ENCODE measurements at regions not wholly inside any gene's neighbourhood (a gene's known extent, or its start where the extent isn't known, plus 50 kb on each side); places are given as distances from the start of the nearest gene placed in this dataset.

DNA sequence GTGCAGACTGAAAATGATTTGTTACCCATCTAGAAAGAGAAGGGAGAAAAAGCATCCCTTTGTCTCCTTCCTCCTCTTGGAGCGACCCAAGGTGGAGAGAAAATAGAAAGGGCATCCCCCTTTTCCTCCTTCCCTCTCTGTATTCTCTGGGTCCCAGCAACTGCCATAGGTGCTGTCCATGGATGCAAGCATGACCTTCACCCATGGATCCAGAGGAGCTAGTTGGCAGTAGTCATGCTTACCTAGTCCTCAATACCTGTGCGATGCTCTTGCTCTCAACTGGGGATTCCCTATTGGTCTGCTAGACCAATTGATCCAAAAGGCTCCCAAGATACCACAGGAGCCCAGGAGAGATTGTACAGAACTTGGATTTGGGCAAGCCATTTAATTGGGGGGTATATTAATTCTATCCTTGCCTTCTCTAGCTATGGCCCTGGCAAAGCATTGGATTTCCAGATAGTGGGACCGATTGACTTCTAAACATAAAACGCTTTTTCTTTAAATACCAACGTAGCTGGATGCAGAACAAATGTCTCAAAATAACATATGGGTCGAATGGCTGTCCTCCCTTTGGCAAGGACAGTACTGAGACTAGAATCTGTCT lies 547.8 kb upstream of the IGFBP3 start:
- FAIRE-seq = peak; percentile 13
- DNase-seq (ENCODE audit: low spot score) = no peak

GRCh38 chr7:46463170-46463569 lies 542.1 kb upstream of the IGFBP3 start:
- no peak for FAIRE-seq

GRCh38 chr7:46461334-46461777 lies 540.3 kb upstream of the IGFBP3 start:
- FAIRE-seq = no peak

More at GRCh38 chr7:46463170-46463569, 542.1 kb upstream of the IGFBP3 start:
- DNase-seq (ENCODE audit: low spot score) = no peak

GRCh38 chr7:46459942-46460341 lies 538.9 kb upstream of the IGFBP3 start:
- DNase-seq (ENCODE audit: low spot score) (no peak), FAIRE-seq (no peak)

More at GRCh38 chr7:46461334-46461777, 540.3 kb upstream of the IGFBP3 start:
- no peak for DNase-seq (ENCODE audit: low spot score)

DNA sequence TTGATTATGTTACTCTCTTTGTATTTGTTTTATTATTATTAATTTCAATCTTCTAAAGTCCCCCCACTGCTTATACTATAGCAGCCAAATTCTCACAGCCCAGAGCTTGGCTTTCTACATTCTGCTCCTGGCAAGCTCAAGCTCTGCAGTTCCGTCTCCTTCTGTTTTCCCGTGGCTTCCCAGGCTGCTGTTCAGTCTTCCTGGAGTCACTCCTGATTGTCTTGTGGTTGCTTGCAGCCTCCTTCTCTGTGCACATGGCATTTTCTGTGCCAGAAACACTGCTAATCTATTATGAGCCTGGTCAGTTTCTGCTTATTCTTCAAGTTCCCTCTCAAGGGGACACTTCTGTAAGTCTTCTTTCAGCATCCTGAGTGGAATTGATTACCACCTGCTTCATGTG lies 533.7 kb upstream of the IGFBP3 start:
- no peak for FAIRE-seq

DNA sequence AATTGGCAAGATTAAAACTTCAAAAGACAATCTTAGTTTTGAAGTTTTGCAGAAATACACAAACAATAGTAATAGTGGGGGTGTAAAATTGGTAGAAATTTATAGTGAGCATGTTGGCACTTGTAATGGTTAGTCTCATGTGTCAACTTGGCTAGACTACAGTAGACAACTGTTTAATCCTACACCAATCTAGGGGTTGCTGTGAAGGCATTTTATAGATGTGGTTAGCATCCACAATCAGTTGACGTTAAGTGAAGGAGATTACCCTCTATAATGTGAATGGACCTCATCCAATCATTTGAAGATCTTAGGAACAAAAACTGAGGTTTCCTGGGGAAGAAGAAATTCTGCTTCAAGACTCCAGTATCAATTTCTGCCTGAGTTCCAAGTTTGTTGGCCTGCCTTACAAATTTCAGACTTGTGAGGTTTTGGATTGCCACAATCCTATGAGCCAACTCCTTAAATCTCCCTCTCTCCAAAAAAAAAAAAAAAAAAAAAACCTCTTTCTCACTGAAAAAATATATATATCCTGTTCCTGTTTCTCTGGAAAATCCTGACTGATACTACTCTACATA lies 531.6 kb upstream of the IGFBP3 start:
- no peak for DNase-seq (ENCODE audit: low spot score)
- no peak for FAIRE-seq

More for the DNA sequence above, 533.7 kb upstream of the IGFBP3 start:
- no peak for DNase-seq (ENCODE audit: low spot score)

GRCh38 chr7:46451846-46452245 lies 530.8 kb upstream of the IGFBP3 start:
- DNase-seq (ENCODE audit: low spot score) (no peak), FAIRE-seq (no peak)

- FAIRE-seq (no peak), DNase-seq (ENCODE audit: low spot score) (no peak)
Observed at GRCh38 chr7:46450886-46451285, 529.8 kb upstream of the IGFBP3 start.

DNA sequence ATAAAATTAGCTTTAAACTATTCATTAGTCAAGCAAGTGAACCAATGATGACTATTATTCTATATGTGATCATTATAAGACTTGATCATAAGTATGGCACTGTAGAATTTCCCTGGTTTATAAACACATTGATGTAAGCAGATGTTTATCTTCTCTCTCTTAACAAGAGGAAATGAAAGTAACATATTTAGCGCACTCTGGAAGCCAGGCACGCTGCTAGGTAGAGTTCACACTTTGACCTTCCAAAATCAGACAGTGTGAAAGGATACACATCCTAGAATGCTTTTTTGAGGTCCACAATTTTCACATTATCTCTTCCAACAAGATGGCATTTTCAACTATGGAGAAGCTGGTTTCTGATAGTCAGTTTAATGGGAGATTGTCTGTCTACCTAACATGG lies 529.4 kb upstream of the IGFBP3 start:
- DNase-seq (ENCODE audit: low spot score) (no peak), FAIRE-seq (no peak)

DNA sequence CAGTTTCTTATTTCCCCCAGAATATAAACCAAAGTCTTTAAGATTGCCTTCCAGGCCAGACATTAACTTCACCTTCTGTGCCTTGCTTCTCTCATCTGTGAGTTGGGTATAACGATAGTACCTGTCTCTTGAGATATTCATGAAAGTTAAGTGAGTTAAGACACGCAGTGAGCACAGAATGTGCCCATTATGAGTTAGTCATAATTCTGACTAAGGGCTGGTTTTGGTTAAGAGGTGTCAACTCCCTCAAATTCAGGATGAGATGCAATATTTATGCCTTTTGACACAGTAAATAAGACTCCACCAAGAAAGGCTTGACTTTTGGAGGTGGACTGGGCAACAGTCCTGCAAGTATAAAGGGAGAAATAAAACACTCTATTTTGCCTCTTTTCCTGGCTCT lies 528.7 kb upstream of the IGFBP3 start:
- FAIRE-seq = peak; percentile 23

GRCh38 chr7:46448478-46448877 lies 527.4 kb upstream of the IGFBP3 start:
- FAIRE-seq (no peak), DNase-seq (ENCODE audit: low spot score) (no peak)

More for the DNA sequence above, 528.7 kb upstream of the IGFBP3 start:
- DNase-seq (ENCODE audit: low spot score) = no peak

DNA sequence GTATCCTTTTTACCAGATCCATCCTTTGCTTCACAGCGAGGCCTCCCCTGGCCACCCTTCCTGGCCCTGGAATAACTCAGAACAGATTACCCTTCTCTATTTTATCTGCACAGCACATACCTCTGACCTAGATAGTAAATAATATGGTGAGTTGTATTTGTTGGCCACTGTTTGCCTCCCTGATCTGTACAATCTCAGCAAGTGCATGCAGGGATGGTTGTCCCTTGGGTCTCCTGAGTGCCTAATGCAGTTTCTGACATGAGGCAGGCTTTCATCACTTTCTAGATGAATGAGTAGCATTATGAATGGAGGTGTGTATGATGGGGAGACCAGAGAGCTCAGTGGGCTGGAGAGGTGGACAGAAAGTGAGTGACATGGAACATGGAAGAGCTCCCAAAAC lies 525.1 kb upstream of the IGFBP3 start:
- DNase-seq (ENCODE audit: low spot score) (no peak), FAIRE-seq (no peak)

DNA sequence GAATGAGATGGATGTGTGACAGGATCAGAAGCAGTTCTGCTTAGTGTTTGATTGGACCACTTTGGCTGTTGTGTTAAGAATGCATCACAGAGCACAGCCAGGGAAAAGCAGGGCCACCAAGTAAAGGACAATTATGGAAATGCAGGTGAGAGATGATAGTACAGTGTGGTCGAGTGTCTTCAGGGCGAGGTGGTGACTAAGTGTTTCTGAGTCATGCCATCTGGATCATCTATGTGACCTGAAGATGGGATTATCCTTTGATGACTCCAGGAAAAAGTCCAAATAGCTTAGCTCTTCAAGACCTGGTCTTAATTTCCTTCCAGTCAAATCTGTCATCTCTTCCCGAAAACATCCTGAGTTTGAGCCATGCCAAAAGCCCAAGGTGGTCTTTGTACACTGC lies 523.2 kb upstream of the IGFBP3 start:
- peak; percentile 89 for FAIRE-seq
- peak; percentile 49 for DNase-seq (ENCODE audit: low spot score)

GRCh38 chr7:46440186-46440585 lies 519.1 kb upstream of the IGFBP3 start:
- FAIRE-seq = no peak
- DNase-seq (ENCODE audit: low spot score) = no peak

GRCh38 chr7:46432708-46433107 lies 511.6 kb upstream of the IGFBP3 start:
- no peak for DNase-seq (ENCODE audit: low spot score)
- FAIRE-seq = no peak

- DNase-seq (ENCODE audit: low spot score) (no peak), FAIRE-seq (no peak)
Observed at GRCh38 chr7:46428295-46428694, 507.2 kb upstream of the IGFBP3 start.

GRCh38 chr7:46424934-46425333 lies 503.9 kb upstream of the IGFBP3 start:
- DNase-seq (ENCODE audit: low spot score) = no peak
- FAIRE-seq = peak; percentile 30

DNA sequence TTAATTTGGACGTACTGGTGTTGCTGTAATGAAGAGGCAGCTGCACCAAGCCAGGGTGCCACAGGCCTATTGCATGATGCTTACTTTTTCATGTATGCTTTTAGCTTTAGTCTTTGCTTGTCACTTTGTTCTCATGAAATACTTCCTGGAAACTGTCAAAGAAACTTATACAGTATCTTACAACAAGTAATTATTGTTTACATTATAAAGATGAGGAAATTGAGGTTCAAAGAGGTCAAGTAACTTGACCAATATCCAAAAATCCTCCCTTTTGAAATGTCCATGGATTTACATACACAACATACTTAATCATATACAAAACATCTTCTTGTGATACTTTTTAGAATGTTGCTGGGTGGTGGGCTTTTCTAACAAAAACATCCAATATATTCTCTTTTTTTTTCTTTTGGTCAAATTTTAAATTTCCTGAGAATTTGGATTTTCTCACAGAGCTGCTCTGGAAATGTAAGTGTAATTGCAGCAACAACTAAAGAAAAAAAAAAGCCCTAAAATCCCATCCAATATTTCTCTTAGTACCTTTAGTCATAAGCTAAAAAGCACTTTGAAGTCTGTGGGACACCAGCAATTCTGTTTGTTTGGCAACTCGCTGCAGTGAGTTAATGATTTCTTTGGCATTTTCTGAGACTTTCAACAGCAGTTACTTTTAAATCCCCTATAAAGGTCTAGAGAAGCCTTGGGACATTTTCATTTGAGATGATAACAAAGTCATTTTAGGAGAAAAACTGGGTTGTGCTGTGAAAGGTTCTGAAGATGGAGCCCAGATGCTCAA lies 500.6 kb upstream of the IGFBP3 start:
- DNase-seq (ENCODE audit: low spot score) = no peak
- FAIRE-seq = no peak

DNA sequence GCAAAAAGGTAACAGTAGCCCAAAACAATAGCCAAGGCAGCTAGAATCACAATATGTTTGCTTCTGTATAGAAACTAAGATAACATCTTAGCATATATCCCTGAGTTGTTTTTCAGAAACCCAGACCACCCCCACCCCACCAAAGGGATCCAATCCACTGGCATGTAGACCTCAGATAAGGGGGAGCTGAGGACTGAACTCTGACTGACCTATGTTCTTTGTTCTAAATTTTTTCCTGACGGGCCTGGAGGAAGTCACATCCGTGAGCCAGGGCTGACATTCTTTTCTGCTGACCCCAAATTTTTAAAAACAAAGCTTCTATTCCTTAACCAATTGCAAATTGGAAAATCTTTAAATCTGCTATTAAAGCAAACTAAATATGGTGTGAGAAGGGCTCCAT lies 493.9 kb upstream of the IGFBP3 start:
- no peak for FAIRE-seq
- DNase-seq (ENCODE audit: low spot score) = no peak

- no peak for FAIRE-seq
- DNase-seq (ENCODE audit: low spot score) = no peak
Observed at GRCh38 chr7:46411236-46411635, 490.2 kb upstream of the IGFBP3 start.

DNA sequence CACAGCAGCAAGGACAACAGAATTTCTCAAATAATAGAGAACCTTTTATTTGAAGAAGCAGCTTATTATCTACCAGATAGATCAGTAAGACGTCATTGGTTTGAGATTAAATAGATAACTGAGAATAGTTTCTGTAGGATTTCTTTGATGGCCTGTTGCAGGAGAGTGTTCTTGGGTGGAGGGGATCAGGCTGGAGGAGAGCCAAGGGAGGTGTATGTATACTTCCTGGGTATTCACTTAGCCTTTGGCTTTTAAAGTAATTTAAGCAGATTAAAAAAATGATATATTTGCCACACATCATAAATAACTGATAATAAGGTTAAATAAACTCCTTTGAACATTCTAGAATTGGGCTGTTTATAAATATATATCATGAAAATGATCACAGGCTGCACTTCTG lies 486.1 kb upstream of the IGFBP3 start:
- no peak for DNase-seq (ENCODE audit: low spot score)
- FAIRE-seq = no peak

DNA sequence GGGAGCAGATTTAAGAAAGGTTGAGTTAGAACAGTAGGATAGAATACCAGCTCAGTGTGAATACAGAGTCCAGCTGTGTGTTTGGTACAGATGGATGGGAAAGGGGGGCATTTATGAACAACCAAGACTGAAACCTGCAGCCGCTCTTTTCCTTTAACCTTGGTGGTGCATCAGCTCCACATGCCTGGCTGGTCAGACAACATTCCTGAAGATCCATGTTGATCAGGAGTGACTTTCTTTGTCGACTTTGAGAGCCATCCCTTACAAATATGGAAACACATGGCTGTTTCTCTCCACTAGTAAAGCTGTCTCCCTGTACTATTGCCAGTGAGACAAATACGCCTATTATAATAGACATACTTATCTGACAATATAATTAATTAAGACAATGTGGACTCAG lies 476.5 kb upstream of the IGFBP3 start:
- DNase-seq (ENCODE audit: low spot score) = no peak
- no peak for FAIRE-seq

DNA sequence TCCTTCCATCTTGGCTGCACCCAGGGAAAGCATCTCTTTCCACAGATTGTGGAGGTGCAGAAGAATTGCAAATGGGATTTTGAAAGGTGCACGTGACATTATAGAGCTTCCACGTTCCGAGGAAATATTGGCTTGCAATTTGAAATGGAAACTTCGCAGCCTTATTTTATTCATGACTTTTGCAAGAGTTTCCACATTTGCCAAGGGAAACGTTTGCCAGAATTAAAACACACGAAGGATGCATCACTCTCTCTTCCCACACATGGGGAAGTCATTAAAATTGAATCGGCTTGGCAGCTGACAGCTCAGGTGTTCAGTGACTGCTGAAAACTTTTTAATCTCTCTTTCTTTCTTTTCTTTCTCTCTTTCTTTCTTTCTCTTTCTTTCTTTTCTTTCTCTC lies 475.4 kb upstream of the IGFBP3 start:
- no peak for FAIRE-seq
- DNase-seq (ENCODE audit: low spot score) = no peak

All from urothelium cell line (cell line).